ENCODE measurements at regions not wholly inside any gene's neighbourhood (a gene's known extent, or its start where the extent isn't known, plus 50 kb on each side); places are given as distances from the start of the nearest gene placed in this dataset.

GRCh38 chr16:60485872-60486489 is 1550.3 kb downstream of the CDH8 start:
- no peaks in the 10 kb centered on the region for H3K9me3 ChIP-seq
- no peak overlapping the region for H3K4me2 ChIP-seq
- no peaks in the 10 kb centered on the region for H3K79me2 ChIP-seq (ENCODE audit: insufficient read depth)
- H3K4me3 ChIP-seq (ENCODE audit: low read depth in 2 of 2, low read length in 1 of 2) = no peak overlapping the region
- no peaks in the 10 kb centered on the region for H4K20me1 ChIP-seq (ENCODE audit: insufficient read depth)
- H3F3A ChIP-seq (replicated peaks; ENCODE audit: insufficient read depth) = no peaks in the 10 kb centered on the region
- H3K27ac ChIP-seq (ENCODE audit: low read depth in 2 of 2, low read length in 1 of 2) = no peak overlapping the region
- TF ChIP-seq MEF2A (IDR thresholded peaks at IDR 0.05; ENCODE audit: borderline replicate concordance, low read depth) = no peak
- no peak for TF ChIP-seq SIN3A (IDR thresholded peaks at IDR 0.05; ENCODE audit: borderline replicate concordance, low read depth, low read length)
- TF ChIP-seq NRF1 (IDR thresholded peaks at IDR 0.05; ENCODE audit: low read depth, low read length) = no peak
- TF ChIP-seq ZBTB33 (IDR thresholded peaks at IDR 0.05; ENCODE audit: borderline replicate concordance, low read depth) = no peak
- no peak for TF ChIP-seq RXRA (IDR thresholded peaks at IDR 0.05; ENCODE audit: borderline replicate concordance, low read depth)
- TF ChIP-seq MAX (IDR thresholded peaks at IDR 0.05; ENCODE audit: low read depth) = no peak
- TF ChIP-seq JUND (IDR thresholded peaks at IDR 0.05) = no peak
- TF ChIP-seq GATA2 (CRISPR knock-in tag; IDR thresholded peaks at IDR 0.05) = no peak
- no peak for TF ChIP-seq RCOR1 (IDR thresholded peaks at IDR 0.05; ENCODE audit: low read length)
- TF ChIP-seq NFIC (IDR thresholded peaks at IDR 0.05; ENCODE audit: borderline replicate concordance) = no peak
- no peak for TF ChIP-seq EZH2phosphoT487 (IDR thresholded peaks at IDR 0.05; ENCODE audit: borderline replicate concordance, low read depth)
- TF ChIP-seq PBX3 (IDR thresholded peaks at IDR 0.05) = no peak
- no peak for TF ChIP-seq POLR2AphosphoS5 (IDR thresholded peaks at IDR 0.05; ENCODE audit: low read depth, low read length)
- no peak for TF ChIP-seq USF1 (IDR thresholded peaks at IDR 0.05; ENCODE audit: borderline replicate concordance, low read depth)
- TF ChIP-seq RFX5 (IDR thresholded peaks at IDR 0.05; ENCODE audit: low read length) = no peak
- no peak for TF ChIP-seq EP300 (IDR thresholded peaks at IDR 0.05; ENCODE audit: borderline replicate concordance in 1 of 2, low read depth in 1 of 2, low read length in 1 of 2)
- TF ChIP-seq TEAD4 (IDR thresholded peaks at IDR 0.05; ENCODE audit: borderline replicate concordance, insufficient read depth) = no peak
- TF ChIP-seq GABPA (IDR thresholded peaks at IDR 0.05; ENCODE audit: low read depth) = no peak
- no peak for TF ChIP-seq MXI1 (IDR thresholded peaks at IDR 0.05; ENCODE audit: low read depth, low read length)
- no peak for TF ChIP-seq SMC3 (IDR thresholded peaks at IDR 0.05; ENCODE audit: low read depth, low read length)
- ChIA-PET CTCF (no interaction called here), POLR2A (no interaction called here)
- no peaks in the 10 kb centered on the region for H3K36me3 ChIP-seq (replicated peaks in 1 of 2; ENCODE audit: control insufficient read depth in 1 of 2, insufficient read depth in 2 of 2, low read length in 1 of 2)
- no peak overlapping the region for H3K9ac ChIP-seq
- no peaks in the 10 kb centered on the region for H3K4me1 ChIP-seq (ENCODE audit: control insufficient read depth in 1 of 2, insufficient read depth in 2 of 2, low read depth in 1 of 2, low read length in 1 of 2)
- H2AFZ ChIP-seq (ENCODE audit: low read depth) = no peak overlapping the region
- no peak for DNase-seq
- 6% methylated on average over 1 of the region's 1 CpG for WGBS (ENCODE audit: low lambda C conversion rate)
- H3K27me3 ChIP-seq (ENCODE audit: insufficient read depth) = no peaks in the 10 kb centered on the region
- H3K9me2 ChIP-seq = no peaks in the 10 kb centered on the region

Data from SK-N-SH (cell line).